K562 (cell line): ENCODE measurements at regions not wholly inside any gene's neighbourhood (a gene's known extent, or its start where the extent isn't known, plus 50 kb on each side); places are given as distances from the start of the nearest gene placed in this dataset.

Experiments used
- ATAC-seq: fragments of 200-7000 bp; cut with Tn5 transposase; 3 replicates; pipeline ENCODE4 v1.9.1; 2020; ENCODE audit warnings: moderate library complexity
- BruUV-seq: library from RNA; stranded (reverse); fragments of 400-500 nt; replicated peaks from 2 replicates; lab custom pipeline; 2021; lab: Mats Ljungman, UMichigan
- CTCF ChIA-PET: fragments of 300-600 bp; formaldehyde crosslinking; extraction: SDS; loops from one replicate; lab custom pipeline; 2021; ENCODE audit warnings: low intra/inter-chr PET ratio; lab: Yijun Ruan, JAX
- POLR2A ChIA-PET: fragments of 300-600, 350-650 bp; sonication (Branson Sonifier 250); formaldehyde crosslinking; extraction: SDS; loops from one replicate; lab custom pipeline; 2021; ENCODE audit warnings: antibody characterized with exemption, inconsistent platforms; lab: Yijun Ruan, JAX
- DNase-seq, 4 experiments: peaks; one replicate each; pipeline versions ENCODE4 v3.0.0 to v3.0.0-alpha.2; 2011 to 2018; ENCODE audit warnings: low spot score in 3 of 4, mixed read lengths in 3 of 4; ENCODE audit errors: extremely low read depth in 1 of 4
- FAIRE-seq: peaks from 2 replicates; lab custom pipeline; 2011; peaks lifted over from hg19 to GRCh38; lab: Jason Lieb, UNC
- H2AFZ ChIP-seq: 2 replicates; pipeline ENCODE4 v1.6.0; 2011; ENCODE audit warnings: low read depth, low read length, control low read depth, inconsistent platforms
- H3K27ac ChIP-seq: fragments of 200-600 bp; 3 replicates; pipeline ENCODE4 v1.8.0; 2011; ENCODE audit warnings: low read depth, mild to moderate bottlenecking, control low read depth, inconsistent platforms, low read length, moderate library complexity, mixed read lengths; ENCODE audit errors: extremely low read depth
- H3K27me3 ChIP-seq, 2 experiments: fragments of 300-600 bp in 1 of 2; 2 replicates in 1 of 2; 3 replicates in 1 of 2; pipeline versions ENCODE4 v1.6.0 to v1.8.0; 2011; ENCODE audit warnings: inconsistent platforms in 2 of 2, low read length in 2 of 2, mild to moderate bottlenecking in 1 of 2, mixed read lengths in 1 of 2, moderate library complexity in 1 of 2; ENCODE audit not compliant: control insufficient read depth in 2 of 2, insufficient read depth in 2 of 2
- H3K36me3 ChIP-seq: fragments of 300-600 bp; 3 replicates; pipeline ENCODE4 v1.8.0; 2011; ENCODE audit warnings: mild to moderate bottlenecking, low read length, inconsistent platforms; ENCODE audit not compliant: control insufficient read depth, insufficient read depth
- H3K4me1 ChIP-seq, 2 experiments: fragments of 200-600 bp in 1 of 2; replicated peaks in 1 of 2; 2 replicates in 1 of 2; 3 replicates in 1 of 2; pipeline versions ENCODE4 v1.5.1 to v1.8.0; 2011; ENCODE audit warnings: inconsistent platforms in 2 of 2, low read length in 2 of 2, mild to moderate bottlenecking in 1 of 2, mixed read lengths in 1 of 2, moderate library complexity in 1 of 2; ENCODE audit not compliant: control insufficient read depth in 2 of 2, insufficient read depth in 2 of 2
- H3K4me2 ChIP-seq: 2 replicates; pipeline ENCODE4 v1.6.1; 2011; ENCODE audit warnings: low read length, control low read depth, inconsistent platforms, mixed read lengths; ENCODE audit not compliant: insufficient read depth
- H3K4me3 ChIP-seq: fragments of 200-600 bp; sonication (generic), shearing (Covaris generic); 2 replicates; pipeline ENCODE4 v1.5.1; 2016; ENCODE audit warnings: control low read depth, inconsistent platforms
- H3K79me2 ChIP-seq: fragments of 200-600 bp; 3 replicates; pipeline ENCODE4 v1.8.0; 2011; ENCODE audit warnings: low read length, inconsistent platforms; ENCODE audit not compliant: control insufficient read depth, insufficient read depth
- H3K9ac ChIP-seq, 2 experiments: 2 replicates each; pipeline versions ENCODE4 v1.6.0 to v1.6.1; 2011; ENCODE audit warnings: low read depth in 2 of 2, low read length in 2 of 2, control low read depth in 1 of 2, inconsistent platforms in 1 of 2, mild to moderate bottlenecking in 1 of 2, mixed read lengths in 1 of 2; ENCODE audit not compliant: insufficient read depth in 1 of 2
- H3K9me1 ChIP-seq: one replicate; pipeline ENCODE4 v1.6.0; 2011; ENCODE audit warnings: inconsistent platforms, mild to moderate bottlenecking, low read length, moderate library complexity; ENCODE audit not compliant: control insufficient read depth, insufficient read depth
- H3K9me3 ChIP-seq: replicated peaks from 2 replicates; pipeline ENCODE4 v1.5.1; 2011; ENCODE audit warnings: low read depth, low read length, inconsistent platforms; ENCODE audit not compliant: control insufficient read depth, insufficient read depth
- H4K20me1 ChIP-seq: replicated peaks from 2 replicates; pipeline ENCODE4 v1.6.1; 2011; ENCODE audit warnings: low read length, inconsistent platforms, mixed read lengths; ENCODE audit not compliant: control insufficient read depth, insufficient read depth
- BDP1 ChIP-seq: IDR thresholded peaks from 3 replicates; pipeline ENCODE4 v1.6.1; 2011; ENCODE audit not compliant: insufficient read length, insufficient read depth
- MEF2A ChIP-seq: IDR thresholded peaks from 2 replicates; pipeline ENCODE4 v1.6.1; 2011; ENCODE audit warnings: low read depth, mild to moderate bottlenecking, low read length, moderate library complexity; ENCODE audit not compliant: control insufficient read depth
- PCBP1 ChIP-seq: fragments of 200-400 bp; formaldehyde crosslinking; IDR thresholded peaks from 2 replicates; pipeline ENCODE4 v1.6.1; 2018; ENCODE audit warnings: mild to moderate bottlenecking, low read depth, low read length; ENCODE audit not compliant: poor library complexity, severe bottlenecking
- ZHX1 ChIP-seq: fragments of 150-350 bp; conservative IDR thresholded peaks from 2 replicates; pipeline ENCODE4 v1.6.1; 2014; ENCODE audit warnings: low read length
- ZNF655 ChIP-seq: fragments of 250-450 bp; sonication (Bioruptor Pico); IDR thresholded peaks from 2 replicates; pipeline ENCODE4 v1.5.0; 2021
- whole genome bisulfite sequencing: fragments of 100-300 bp; shearing (Covaris generic); methylation state at CpG from one replicate; pipeline ENCODE4 v1.1.6; 2016; ENCODE audit warnings: low coverage, mixed read lengths; ENCODE audit not compliant: insufficient coverage; ENCODE audit errors: missing lambda C conversion rate; 5-methylcytosine and 5-hydroxymethylcytosine counted together
- in situ Hi-C: fragments of 300-500 bp; cut with MboI; formaldehyde crosslinking; loops from 4 replicates; pipeline ENCODE4 v1.15.0; 2018; ENCODE audit warnings: inconsistent platforms, mixed read lengths
- intact Hi-C: fragments of 100-400 bp; cut with micrococcal nuclease; formaldehyde crosslinking; loops from 2 replicates; pipeline ENCODE4 v1.14.2; 2022

GRCh38 chrX:116841290-116841689 lies 378.5 kb upstream of the CT83 start:
- H3K4me2 ChIP-seq = no peak overlapping the region
- intact Hi-C loops = no loop called here
- POLR2A ChIA-PET = interaction anchor here (0.6 kb wide), 1 partner anchor 549 kb away, joined by 4 read pairs; no protein-coding TSS in a partner anchor

More at GRCh38 chrX:116841290-116841689, 378.5 kb upstream of the CT83 start:
- WGBS = 0% methylated on average over 2 of the region's 3 CpGs
- DNase-seq (no peak), ATAC-seq (no peak), FAIRE-seq (no peak)
- in situ Hi-C loops = no loop called here
- TF ChIP-seq PCBP1 (no peak), ZHX1 (no peak), ZNF655 (CRISPR knock-in tag) (no peak), MEF2A (no peak), BDP1 (no peak)
- Histone ChIP-seq H3K79me2 (no peaks in the 10 kb centered on the region), H3K27ac (no peak overlapping the region), H3K9me1 (no peaks in the 10 kb centered on the region), H3K36me3 (no peaks in the 10 kb centered on the region), H3K27me3 (no peaks in the 10 kb centered on the region), H4K20me1 (no peaks in the 10 kb centered on the region), H3K4me3 (no peak overlapping the region), H3K4me1 (no peaks in the 10 kb centered on the region), H3K9me3 (no peaks in the 10 kb centered on the region), H2AFZ (no peak overlapping the region), H3K9ac (no peak overlapping the region)
- no TSS peak for BruUV-seq
- CTCF ChIA-PET = no interaction called here
